ENCODE measurements at regions not wholly inside any gene's neighbourhood (a gene's known extent, or its start where the extent isn't known, plus 50 kb on each side); places are given as distances from the start of the nearest gene placed in this dataset.

- WGBS: 74% methylated on average over 32 of the region's 32 CpGs
- TF ChIP-seq RXRA (IDR thresholded peaks at IDR 0.05): no peak
- TF ChIP-seq SP1 (IDR thresholded peaks at IDR 0.05): no peak
- TF ChIP-seq HNF4A (conservative IDR thresholded peaks at IDR 0.05): no peak
- no peak for TF ChIP-seq RAD21 (IDR thresholded peaks at IDR 0.05)
- no peak for TF ChIP-seq REST (IDR thresholded peaks at IDR 0.05)
- TF ChIP-seq TAF1 (conservative IDR thresholded peaks at IDR 0.05): no peak
- TF ChIP-seq ATF3 (IDR thresholded peaks at IDR 0.05): no peak
- no peak for TF ChIP-seq ZBTB33 (IDR thresholded peaks at IDR 0.05)
- no peak for TF ChIP-seq YY1 (IDR thresholded peaks at IDR 0.05)
- TF ChIP-seq CTCF (IDR thresholded peaks at IDR 0.05; ENCODE audit: low read depth, low read length, missing input control): no peak
- TF ChIP-seq FOXA2 (IDR thresholded peaks at IDR 0.05): no peak
- Histone ChIP-seq H3K9me3 (ENCODE audit: control insufficient read depth in 4 of 4, low read length in 3 of 4) (no peaks in the 10 kb centered on the region), H3K36me3 (ENCODE audit: control insufficient read depth in 4 of 4, insufficient read depth in 3 of 4, low read depth in 1 of 4, low read length in 3 of 4) (no peaks in the 10 kb centered on the region), H3K4me1 (ENCODE audit: control insufficient read depth in 4 of 4, insufficient read depth in 4 of 4, low read length in 3 of 4) (no peaks in the 10 kb centered on the region), H3K9ac (ENCODE audit: low read depth in 1 of 2, low read length in 2 of 2) (no peak overlapping the region), H3K27ac (ENCODE audit: low read depth in 1 of 2, low read length in 2 of 2) (no peak overlapping the region), H3K4me3 (ENCODE audit: low read depth in 1 of 3, low read length in 3 of 3) (no peak overlapping the region), H3K27me3 (ENCODE audit: control insufficient read depth in 4 of 4, insufficient read depth in 4 of 4, low read length in 3 of 4) (no peaks in the 10 kb centered on the region)
- no peak for DNase-seq (ENCODE audit: low spot score)
Measured at GRCh38 chr7:156169474-156170370, 357.5 kb upstream of the SHH start.

GRCh38 chr7:156168434-156168833, 356.2 kb upstream of the SHH start:
- Histone ChIP-seq H3K36me3 (ENCODE audit: control insufficient read depth in 4 of 4, insufficient read depth in 3 of 4, low read depth in 1 of 4, low read length in 3 of 4) (no peaks in the 10 kb centered on the region), H3K9me3 (ENCODE audit: control insufficient read depth in 4 of 4, low read length in 3 of 4) (no peaks in the 10 kb centered on the region), H3K4me3 (ENCODE audit: low read depth in 1 of 3, low read length in 3 of 3) (no peak overlapping the region), H3K4me1 (ENCODE audit: control insufficient read depth in 4 of 4, insufficient read depth in 4 of 4, low read length in 3 of 4) (no peaks in the 10 kb centered on the region), H3K9ac (ENCODE audit: low read depth in 1 of 2, low read length in 2 of 2) (no peak overlapping the region), H3K27ac (ENCODE audit: low read depth in 1 of 2, low read length in 2 of 2) (no peak overlapping the region), H3K27me3 (ENCODE audit: control insufficient read depth in 4 of 4, insufficient read depth in 4 of 4, low read length in 3 of 4) (no peaks in the 10 kb centered on the region)
- WGBS: 90% methylated on average over 18 of the region's 18 CpGs
- no peak for DNase-seq (ENCODE audit: low spot score)
- TF ChIP-seq FOXA1 (IDR thresholded peaks at IDR 0.05) (no peak), MAX (IDR thresholded peaks at IDR 0.05) (no peak), CTCF (IDR thresholded peaks at IDR 0.05; ENCODE audit: low read depth, low read length, missing input control) (no peak), TAF1 (conservative IDR thresholded peaks at IDR 0.05) (no peak), YY1 (IDR thresholded peaks at IDR 0.05) (no peak), SP1 (IDR thresholded peaks at IDR 0.05) (no peak), GABPA (IDR thresholded peaks at IDR 0.05 in 1 of 2, conservative IDR thresholded peaks at IDR 0.05 in 1 of 2) (no peak)
